BJ (cell line): ENCODE measurements at regions not wholly inside any gene's neighbourhood (a gene's known extent, or its start where the extent isn't known, plus 50 kb on each side); places are given as distances from the start of the nearest gene placed in this dataset.

Experiments
- CTCF ChIA-PET: fragments of 350-600 bp; formaldehyde crosslinking; extraction: SDS; loops from one replicate; lab custom pipeline; 2021; ENCODE audit warnings: antibody characterized with exemption, inconsistent platforms; lab: Yijun Ruan, JAX
- POLR2A ChIA-PET: fragments of 300-600 bp; sonication (Branson Sonifier 250); formaldehyde crosslinking; extraction: SDS; loops from one replicate; lab custom pipeline; 2021; ENCODE audit warnings: antibody characterized with exemption; lab: Charles Lee
- DNase-seq: peaks from one replicate; pipeline ENCODE4 v3.0.0-alpha.2; 2011; ENCODE audit warnings: low read depth
- H3K27me3 ChIP-seq: 2 replicates; pipeline ENCODE4 v1.6.0; 2011; ENCODE audit warnings: low read length; ENCODE audit not compliant: control insufficient read depth, insufficient read depth
- H3K36me3 ChIP-seq: 2 replicates; pipeline ENCODE4 v1.5.1; 2011; ENCODE audit warnings: low read length; ENCODE audit not compliant: control insufficient read depth, insufficient read depth
- H3K4me3 ChIP-seq: 2 replicates; pipeline ENCODE4 v1.5.1; 2011; ENCODE audit warnings: low read depth, mild to moderate bottlenecking, control low read depth, low read length
- TF ChIP-seq, protein P1 (sequence below): IDR thresholded peaks from 2 replicates; pipeline ENCODE4 v1.5.1; 2011; ENCODE audit warnings: low read depth, mild to moderate bottlenecking, control low read depth, inconsistent platforms, low read length, moderate library complexity; ENCODE audit not compliant: insufficient read depth

DNA sequence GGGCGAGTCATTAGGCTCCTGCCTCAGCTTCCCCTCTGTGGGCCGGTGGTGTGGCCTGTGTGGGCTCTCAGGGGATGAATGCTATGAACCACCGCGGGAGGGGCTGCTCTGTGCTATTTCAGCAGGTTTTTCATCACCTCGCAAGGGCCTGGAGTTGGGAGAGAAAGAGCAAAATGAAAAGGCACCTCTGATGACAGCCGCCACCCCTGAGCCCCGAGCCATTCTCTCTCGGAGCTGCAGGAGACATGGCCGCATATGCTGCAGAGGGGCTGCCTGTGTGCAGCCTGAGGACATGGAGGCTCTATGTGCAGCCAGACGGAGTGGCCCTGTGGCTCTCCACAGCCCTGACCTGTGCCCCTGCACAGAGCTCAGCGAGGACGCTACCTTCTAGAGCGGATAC is 96.2 kb upstream of the CTDP1 start:
- Histone ChIP-seq H3K36me3 (no peaks in the 10 kb centered on the region), H3K27me3 (no peaks in the 10 kb centered on the region), H3K4me3 (no peak overlapping the region)
- POLR2A ChIA-PET: no interaction called here
- no peak for DNase-seq
- TF ChIP-seq, protein P1, sequence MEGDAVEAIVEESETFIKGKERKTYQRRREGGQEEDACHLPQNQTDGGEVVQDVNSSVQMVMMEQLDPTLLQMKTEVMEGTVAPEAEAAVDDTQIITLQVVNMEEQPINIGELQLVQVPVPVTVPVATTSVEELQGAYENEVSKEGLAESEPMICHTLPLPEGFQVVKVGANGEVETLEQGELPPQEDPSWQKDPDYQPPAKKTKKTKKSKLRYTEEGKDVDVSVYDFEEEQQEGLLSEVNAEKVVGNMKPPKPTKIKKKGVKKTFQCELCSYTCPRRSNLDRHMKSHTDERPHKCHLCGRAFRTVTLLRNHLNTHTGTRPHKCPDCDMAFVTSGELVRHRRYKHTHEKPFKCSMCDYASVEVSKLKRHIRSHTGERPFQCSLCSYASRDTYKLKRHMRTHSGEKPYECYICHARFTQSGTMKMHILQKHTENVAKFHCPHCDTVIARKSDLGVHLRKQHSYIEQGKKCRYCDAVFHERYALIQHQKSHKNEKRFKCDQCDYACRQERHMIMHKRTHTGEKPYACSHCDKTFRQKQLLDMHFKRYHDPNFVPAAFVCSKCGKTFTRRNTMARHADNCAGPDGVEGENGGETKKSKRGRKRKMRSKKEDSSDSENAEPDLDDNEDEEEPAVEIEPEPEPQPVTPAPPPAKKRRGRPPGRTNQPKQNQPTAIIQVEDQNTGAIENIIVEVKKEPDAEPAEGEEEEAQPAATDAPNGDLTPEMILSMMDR: no peak
- CTCF ChIA-PET: no interaction called here

DNA sequence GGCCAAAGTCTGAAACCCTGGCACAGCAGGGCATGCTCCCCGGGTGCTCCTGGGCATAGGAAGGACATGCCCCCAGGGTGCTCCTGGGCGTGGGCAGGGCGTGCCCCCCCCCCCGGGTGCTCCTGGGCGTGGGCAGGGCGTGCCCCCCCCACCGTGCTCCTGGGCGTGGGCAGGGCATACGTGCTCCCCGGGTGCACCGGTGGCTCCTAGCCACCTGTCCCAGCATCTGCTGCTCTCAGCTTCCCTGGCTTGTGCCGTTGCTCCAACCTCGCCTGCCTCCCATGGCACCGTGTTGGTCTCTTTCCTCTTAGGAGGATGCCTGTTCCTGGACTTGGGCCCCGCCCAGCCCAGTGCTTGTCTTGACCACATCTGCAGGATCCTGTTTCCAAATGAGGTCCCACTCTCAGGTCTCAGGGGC is 95.6 kb upstream of the CTDP1 start:
- Histone ChIP-seq H3K27me3 (no peaks in the 10 kb centered on the region), H3K36me3 (no peaks in the 10 kb centered on the region), H3K4me3 (no peak overlapping the region)
- POLR2A ChIA-PET: no interaction called here
- CTCF ChIA-PET: interaction anchor here (0.5 kb wide), 1 partner anchor 46 kb away, joined by 3 read pairs; no protein-coding TSS in a partner anchor
- DNase-seq: no peak
- TF ChIP-seq, protein P1: no peak

DNA sequence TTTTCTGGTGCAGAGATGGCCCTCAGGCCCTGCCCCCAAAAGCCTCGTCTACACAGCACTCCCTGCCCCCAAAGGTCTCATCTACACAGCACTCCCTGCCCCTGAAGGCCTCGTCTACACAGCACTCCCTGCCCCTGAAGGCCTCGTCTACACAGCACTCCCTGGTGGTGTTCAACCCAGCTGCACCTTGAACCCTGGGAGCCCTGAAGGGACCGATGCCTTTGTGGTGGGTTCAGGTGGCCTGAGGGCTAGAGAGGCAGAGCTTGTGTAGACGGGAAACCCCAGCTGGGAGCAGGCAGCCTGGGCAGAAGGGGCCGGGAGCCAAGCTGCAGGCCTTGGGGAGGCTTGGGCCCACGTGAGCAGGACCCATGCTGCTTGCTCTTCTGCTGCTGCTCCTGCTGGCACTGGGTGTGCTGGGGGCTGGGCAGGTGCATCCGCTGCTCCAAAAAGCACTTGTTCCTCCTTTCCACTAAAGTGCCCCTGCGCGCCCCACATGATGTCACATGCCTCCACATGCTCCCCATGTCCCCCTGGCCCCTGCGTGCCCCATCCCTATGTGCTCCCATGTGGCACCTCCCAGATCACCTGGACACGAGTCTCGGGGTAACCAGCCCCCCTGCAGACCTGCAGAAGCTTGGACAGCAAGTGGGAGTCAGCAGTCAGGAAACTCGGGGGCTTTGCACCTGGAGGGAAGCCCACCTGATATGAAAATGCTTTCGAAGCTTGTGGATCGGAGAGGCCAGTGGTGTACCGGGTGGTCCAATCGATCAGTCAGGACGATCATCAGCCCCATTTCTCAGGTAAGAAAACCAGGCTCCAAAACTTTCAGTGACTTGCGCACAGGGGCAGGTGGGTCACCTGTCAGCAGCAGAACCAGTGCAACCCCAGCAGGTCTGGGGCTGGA is 94.9 kb upstream of the CTDP1 start:
- Histone ChIP-seq H3K4me3 (no peak overlapping the region), H3K36me3 (no peaks in the 10 kb centered on the region), H3K27me3 (no peaks in the 10 kb centered on the region)
- TF ChIP-seq, protein P1: no peak
- ChIA-PET POLR2A (no interaction called here), CTCF (interaction anchor here (0.5 kb wide), 1 partner anchor 45 kb away, joined by 3 read pairs; no protein-coding TSS in a partner anchor)
- DNase-seq: no peak

DNA sequence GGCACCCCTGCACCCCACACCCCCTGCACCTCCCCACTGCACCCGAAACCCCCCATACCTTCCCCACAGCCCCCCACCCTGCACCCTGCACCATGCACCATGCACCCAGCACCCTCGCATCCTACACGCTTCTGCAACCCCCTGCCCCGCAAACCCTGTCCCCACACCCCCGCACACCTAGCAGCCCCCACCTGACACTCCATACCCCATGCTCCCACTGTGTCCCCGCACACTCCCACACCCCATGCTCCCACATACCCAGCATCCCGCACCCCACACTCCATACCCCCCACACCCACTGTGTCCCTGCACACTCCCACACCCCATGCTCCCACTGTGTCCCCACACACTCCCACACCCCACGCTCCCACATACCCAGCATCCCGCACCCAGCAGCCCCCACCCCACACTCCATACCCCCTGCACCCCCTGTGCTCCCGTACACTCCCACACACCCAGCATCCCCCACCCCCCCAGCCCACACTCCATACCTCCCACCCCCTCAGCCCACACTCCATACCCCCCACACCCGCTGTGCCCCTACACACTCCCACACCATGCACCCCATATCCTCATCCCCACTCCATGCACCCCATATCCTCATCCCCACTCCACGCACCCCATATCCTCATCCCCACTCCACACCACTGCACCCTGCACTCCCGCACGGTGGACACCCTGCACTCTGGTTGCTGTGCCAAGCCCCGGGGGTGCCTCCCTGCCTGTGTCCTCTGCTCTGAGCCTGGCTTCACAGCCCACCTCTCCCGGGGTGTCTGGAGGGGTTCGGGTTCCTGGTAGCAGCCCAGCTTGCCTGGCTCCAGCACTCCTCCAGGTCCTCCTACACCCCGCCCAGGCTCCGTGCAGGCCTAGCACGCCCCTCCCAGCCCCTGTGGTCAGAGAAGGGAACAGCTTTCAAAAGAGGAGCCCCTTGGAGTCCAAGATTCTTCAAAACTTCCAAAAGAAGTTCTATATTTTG is 93.9 kb upstream of the CTDP1 start:
- Histone ChIP-seq H3K4me3 (no peak overlapping the region), H3K27me3 (peaks cover 2% of the 10 kb centered on the region; the same call in 1 of the 2 replicates), H3K36me3 (no peaks in the 10 kb centered on the region)
- no peak for DNase-seq
- POLR2A ChIA-PET: no interaction called here
- TF ChIP-seq, protein P1: no peak
- CTCF ChIA-PET: no interaction called here
